GM19467 (cell line): ENCODE measurements at regions not wholly inside any gene's neighbourhood (a gene's known extent, or its start where the extent isn't known, plus 50 kb on each side); places are given as distances from the start of the nearest gene placed in this dataset.

ENCODE experiments used
- ATAC-seq: cut with Tn5 transposase; IDR thresholded peaks from one replicate; pipeline ENCODE4 v1.9.1; 2021; ENCODE audit warnings: mild to moderate bottlenecking, moderate library complexity; ENCODE audit not compliant: unreplicated experiment

DNA sequence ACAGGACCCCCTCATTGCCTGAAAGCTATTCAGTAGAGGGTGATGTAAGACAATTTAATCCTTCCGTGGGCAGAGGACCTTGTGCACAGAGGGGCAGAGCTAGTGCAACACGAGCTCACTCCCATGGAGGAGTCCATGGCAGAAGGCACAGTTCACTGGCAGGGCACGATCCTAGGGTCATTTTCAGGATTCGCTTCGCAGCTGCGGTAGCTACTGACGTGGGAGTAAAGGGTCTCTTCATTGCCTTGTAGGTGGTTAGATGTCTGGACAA lies 207.8 kb downstream of the FOXO1 start:
- no peak for ATAC-seq

DNA sequence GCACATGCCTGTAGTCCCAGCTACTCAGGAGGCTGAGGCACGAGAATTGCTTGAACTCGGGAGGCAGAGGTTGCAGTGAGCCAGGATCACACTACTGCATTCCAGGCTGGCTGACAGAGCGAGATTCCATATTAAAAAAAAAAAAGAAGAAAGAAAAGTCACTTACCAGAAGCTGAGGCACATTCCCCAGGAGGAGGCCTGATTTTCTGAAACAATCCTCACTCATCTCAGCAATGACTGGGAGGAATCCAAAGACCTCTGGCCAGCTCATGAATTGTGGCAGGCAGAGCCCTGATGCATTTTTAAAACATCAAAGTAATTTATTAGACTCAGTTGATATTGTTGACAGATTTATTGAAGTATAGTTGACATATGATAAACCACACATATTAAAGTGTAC lies 206.3 kb downstream of the FOXO1 start:
- ATAC-seq, result no peak

DNA sequence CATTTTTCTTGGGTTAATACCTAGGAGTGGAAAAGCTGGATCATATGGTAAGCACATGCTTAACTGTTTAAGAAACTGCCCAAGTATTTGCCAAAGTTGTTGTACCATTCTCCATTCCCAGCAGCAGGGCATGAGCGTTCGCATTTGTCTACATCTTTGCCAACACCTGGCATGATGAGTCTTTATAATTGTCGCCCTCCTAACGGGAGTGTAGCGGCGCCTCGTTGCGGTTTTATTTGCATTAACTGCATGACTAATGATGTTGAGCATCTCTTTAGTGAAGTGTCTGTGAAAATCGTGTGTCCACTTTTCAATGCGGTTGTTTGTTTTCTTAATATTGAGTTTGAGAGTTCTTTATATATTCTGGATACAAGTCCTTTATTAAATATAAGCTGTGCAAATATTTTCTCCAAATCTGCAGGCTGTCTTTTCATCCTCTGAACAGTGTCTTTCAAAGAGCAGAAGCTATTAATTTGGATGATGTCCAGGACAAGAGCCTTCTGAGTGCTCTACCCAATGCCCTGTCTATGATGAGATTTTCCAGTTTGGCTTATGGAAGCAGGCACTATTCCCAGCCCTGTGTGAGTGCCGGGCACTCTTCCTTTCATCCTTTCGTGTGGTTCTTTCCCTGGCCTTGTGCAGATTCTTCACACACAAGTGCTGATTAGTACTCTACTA lies 202.0 kb downstream of the FOXO1 start:
- no peak for ATAC-seq

DNA sequence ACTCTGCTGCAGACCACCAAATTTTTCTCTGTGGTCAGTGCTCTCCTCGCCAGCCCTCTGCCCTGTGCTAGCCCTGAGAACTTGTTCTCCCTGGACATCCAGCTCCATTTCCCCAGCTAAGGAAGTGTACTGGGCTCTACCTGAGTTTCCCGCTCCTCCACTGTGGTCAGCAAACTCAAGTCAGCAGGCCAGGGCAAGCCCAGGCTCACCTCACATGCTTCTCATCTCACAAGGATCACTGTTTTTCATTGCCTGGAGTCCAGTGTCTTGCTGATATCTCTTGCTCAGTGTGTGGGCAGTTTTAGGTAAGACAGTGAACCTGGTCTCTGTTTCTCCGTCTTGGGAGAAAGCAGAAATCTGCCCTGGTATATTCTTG lies 201.4 kb downstream of the FOXO1 start:
- no peak for ATAC-seq

DNA sequence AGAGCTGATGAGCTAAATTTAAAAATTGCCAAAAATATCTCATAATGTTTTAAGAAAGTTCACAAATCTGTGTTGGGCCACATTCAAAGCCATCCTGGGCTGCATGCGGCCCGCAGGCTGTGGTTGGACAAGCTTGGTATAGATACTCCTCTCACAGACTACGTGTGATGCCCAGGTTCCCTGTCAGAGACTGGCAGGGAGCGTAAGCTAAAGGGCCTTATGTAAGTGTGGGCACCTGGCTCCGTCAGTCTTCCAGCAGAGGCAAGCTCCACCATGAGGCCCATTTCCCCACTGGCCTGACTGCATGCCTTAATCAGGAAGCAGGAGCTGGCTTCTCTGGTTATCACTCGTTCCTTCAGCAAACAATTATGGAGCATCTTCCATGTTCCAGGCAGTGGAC lies 200.2 kb downstream of the FOXO1 start:
- no peak for ATAC-seq

DNA sequence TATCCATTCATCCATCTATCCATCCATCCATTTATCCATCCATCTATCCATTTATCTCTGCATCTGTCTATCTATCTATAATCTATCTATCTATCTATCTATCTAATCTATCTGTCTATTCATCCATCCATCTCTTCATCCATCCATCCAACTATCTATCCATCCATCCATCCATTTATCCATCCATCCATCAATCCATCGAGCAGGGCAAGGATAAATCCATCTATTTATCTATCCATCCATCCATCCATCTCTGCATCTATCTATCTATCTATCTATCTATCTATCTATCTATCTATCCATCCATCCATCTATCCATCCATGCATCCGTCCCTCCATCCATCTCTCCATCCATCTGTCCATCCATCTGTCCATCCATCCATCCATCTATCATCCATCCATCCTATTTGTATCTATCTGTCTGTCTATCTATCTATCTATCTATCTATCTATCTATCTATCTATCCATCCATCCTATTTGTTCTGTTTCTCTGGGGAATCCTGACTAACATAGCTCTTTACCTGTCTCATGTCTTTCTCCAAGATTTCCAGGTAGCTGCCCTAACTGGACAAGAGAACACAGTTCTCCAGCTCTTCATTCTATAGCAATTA lies 198.1 kb downstream of the FOXO1 start:
- no peak for ATAC-seq

DNA sequence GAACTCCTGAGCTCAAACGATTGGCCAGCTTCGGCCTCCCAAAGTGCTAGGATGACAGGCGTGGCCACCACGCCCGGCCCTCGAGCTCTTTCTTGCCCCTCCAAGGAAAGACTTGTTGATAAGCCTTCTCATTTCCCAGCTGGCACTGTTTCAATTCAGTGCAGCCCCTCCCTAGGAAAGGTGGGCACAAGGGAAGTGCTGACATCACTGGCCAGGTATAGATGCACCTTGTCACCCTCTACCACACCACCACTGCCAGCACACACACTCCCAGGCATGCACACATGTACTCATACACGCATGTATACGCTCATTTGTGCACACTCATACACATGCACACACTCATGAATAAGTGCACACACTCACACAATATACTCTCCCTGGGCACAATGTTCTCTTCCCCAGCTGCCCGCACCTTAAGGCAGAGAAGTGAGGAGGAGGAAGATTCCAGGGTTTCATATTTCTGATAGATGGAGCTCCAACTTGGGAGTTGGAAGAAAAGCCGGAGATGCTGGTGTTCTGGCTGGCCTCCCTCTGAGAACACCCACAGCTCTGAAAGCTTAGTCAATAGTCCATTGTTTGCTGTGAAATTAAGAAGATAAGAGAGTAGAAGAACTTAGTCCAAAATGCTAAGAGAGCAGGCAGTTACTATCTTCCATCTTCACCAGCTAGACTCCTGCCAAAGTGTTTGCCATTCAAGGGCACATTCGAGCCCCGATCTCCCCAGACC lies 196.7 kb downstream of the FOXO1 start:
- no peak for ATAC-seq

DNA sequence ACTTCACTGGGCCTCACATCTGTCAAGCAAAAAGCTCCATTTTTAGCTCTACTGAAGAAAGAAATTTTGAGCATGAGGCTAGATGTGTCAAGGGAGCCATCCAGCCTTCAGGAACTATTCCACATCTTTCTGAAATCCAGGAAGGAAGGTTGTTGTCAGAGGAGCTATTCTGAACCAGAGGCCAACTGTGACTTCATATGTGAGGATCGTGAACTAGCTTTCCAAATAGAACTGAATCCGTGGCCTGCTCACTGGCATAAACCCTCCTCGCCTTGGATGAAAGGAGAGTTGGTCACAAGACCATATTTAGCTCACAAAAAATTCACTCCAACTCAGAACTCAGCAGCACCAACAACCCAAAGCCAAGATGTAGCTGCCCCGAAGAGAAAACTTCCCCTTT lies 195.8 kb downstream of the FOXO1 start:
- ATAC-seq, result no peak

DNA sequence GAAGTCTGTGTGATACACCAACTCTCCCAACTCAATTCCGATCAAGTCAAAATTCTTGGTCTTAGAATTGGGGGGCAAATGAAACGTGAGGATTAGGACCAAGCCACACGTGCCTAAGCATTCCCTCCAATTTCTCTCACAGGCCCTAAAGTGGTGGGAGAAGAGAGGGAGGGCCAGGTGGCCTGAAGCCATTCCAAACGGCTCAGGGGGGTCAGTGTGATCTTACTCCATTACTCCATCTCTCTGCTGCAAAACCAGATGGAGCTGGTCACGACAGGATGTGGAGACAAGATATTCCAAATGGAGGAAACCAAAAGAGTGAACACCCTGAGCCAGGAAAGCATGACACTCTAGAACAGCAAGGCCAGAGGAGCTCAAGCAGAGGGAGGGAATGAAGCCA lies 195.4 kb downstream of the FOXO1 start:
- ATAC-seq, result no peak

DNA sequence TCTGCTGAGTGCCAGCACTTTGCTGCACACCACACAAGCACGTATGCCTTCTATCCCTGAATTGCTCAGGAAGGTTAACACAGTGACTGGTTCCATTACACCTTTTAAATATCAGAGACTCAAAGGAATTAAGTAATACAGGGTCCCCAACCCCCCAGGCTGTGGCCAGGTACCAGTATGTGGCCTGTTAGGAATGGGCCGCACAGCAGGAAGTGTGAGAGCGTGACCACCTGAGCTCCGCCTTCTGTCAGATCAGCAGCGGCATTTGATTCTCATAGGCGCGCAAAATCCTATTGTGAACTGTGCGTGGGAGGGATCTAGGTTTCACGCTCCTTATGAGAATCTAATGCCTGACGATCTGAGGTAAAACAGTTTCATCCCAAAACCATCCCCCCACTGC lies 194.5 kb downstream of the FOXO1 start:
- no peak for ATAC-seq

DNA sequence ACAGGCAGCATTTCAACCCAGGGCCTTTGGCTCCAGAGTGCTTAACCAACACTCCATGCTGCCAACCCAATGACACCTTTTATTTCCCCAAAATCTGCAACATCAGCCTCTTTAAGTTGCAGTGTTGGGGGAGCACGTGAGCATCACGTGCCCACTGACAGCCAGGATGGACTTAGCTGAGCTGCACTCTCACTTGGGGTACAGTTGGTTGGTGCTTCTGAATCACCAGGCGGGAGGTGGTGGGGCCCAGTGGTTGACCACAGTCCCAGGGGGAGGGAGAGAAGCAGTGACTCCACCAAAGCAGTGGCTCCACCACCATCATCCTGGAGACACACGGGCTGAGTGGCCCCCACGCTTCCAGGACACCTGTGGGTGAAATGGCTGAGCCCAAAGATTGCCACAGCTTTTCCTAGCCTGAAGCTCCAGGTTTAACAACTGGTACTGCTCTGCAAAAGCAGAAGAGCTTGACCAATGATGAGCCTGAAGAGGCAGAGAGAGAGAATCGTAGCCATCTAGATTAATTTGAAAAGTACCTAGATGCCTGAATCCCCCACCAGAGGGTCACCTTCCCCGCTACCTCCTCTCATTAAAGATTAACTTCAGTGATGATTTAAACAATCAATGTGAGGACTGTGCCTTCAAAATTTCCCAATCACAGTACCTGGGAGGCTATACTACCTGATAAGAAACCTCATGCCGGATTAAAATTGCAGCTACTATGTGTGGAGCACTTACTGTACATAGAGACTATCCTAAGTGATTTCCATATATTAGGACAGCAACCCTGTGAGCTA lies 193.8 kb downstream of the FOXO1 start:
- ATAC-seq, result no peak

DNA sequence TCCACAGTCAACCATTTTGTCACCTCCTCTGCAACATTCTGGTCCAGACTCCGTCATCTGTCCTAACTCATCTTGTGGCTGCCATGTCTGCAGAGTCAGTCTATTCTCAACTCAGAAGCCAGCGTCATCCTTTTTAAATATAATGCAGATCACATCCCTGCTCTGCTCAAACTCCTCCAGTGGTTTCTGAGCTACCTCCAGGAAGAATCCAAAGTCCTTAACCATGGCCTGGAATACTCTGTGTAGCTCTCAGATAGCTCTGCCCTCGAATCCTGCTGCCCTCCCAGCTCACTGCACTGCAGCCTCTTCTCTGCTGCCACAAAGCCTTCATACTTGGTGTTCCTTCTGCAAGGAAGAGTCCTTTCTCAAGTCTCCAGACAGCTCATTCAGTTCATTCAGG lies 190.8 kb downstream of the FOXO1 start:
- no peak for ATAC-seq

DNA sequence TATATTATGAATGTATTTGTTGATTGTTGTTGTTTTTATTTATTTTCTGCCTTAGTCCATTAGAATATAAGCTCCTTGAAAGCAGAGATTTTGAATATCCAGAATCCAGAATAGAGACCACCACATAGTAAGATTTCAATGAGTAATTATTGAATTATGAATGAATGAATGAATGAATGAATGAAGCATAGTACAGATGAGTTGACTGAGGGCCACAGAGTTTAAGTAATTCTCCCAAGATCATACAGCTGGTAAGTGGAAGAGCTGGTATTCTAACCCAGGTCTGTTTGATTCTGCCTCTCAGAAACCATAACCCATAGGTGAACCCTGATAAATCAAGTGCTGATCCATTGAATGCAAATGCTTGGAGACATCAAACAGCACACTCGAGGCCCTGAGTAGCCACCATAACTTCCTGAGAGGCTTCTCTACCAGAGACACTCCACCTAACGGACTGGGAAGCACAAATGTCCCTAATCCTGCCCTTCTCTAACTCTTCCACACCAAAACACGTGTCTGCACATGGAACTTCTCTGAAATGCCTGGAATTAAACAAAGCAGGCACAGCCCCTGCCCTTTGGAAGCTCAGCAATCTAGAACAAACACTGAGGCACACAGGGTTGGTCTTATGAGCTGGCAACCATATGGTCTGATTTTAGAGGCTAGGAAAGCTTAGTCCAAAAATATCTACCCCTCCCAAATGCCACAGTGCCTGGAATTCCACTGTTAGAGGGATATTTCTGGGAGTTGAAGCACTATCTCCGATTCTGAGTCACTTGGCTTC lies 190.1 kb downstream of the FOXO1 start:
- ATAC-seq, result no peak

DNA sequence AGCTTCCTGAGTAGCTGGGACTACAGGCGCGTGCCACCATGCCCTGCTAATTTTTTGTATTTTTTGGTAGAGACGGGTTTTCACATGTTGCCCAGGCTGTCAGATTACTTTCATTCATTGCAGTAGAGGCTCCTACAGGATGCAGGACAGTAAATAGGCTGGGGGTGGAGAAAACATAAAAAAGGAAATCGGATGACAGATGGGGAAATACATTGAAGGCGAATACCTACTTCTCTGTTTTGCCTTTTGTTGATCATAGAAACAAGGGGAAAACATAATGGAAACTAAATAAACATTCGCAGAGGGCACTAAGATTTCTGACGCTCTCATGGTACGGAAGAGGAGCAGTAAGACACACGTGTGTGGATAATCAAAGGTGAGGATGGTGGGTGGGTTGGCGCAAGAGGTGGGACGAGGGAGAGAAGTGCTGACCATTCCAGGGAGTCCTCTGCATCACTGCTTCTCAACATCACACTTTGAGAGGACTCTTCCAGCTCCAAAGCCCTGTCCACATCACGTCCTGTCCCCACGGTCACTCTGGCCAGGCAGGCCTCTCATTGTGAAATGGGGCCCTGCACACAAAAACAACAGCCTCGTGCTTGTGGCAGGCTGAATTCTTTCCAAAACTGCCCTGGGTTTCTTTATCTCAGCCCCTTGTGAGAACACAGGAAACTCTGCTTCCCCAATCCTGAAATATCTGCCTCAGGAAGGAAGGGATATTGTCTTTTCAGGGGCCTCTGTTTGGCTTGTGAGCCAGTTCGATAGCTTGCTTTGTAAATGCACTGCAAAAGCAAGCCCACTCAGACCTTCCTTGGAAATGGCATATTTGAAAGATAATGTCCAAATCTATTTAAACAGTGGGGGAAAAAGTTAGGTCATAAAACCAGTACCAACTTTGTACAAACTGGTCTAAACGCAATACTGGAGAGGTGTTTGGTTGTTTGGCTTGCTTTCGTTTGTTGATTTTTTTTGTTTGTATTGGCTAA lies 188.5 kb downstream of the FOXO1 start:
- no peak for ATAC-seq

DNA sequence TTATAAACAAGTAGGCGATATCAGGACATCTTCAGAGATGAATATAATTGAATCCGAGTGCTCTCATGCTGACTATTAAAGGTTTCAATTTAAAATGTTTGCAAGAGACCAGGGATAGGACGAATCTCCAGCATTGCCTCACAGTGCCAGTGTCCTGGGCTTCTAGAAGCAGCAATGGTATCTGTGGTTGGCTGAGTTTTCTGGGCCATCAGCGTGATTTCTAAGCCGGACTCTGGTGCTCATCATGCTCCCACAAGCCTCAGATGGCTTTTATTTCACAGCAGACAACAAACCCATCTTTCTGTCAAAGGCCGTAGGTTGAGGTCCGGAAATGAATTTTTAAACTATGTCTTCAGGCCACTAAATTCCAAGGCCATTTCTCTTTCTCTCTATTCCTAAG lies 187.7 kb downstream of the FOXO1 start:
- no peak for ATAC-seq

DNA sequence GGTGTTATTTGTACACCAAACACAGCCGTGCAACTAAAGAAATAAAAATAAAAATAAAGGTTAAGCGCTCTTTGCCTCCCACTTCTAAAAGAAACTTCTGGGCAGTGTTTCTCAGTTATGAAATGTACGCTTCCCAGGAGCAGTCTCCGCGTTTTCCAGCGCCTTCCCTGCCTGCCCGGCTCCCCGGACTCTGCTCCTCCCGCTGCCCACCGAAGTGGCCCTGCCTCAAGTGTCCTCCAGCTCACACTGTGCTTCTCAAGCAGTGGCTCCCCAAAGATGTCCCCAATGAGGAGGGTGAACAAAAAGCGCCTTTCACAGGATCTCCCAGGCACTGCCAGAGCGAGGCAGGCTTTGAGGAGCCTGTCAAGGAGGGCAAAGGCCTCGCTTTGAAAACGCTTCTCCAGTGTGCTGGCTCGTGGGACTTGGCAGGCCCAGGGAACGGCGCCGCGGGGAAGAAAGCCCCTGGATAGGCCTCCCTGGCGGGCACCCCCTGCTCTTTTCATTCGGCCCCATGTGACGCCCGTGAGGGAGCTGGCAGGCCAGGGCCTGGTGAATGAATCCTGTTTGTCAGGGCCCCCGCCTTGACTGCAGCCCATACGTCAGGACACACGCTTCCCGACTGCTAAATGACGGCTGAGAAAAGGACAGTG lies 187.1 kb downstream of the FOXO1 start:
- ATAC-seq, result no peak

DNA sequence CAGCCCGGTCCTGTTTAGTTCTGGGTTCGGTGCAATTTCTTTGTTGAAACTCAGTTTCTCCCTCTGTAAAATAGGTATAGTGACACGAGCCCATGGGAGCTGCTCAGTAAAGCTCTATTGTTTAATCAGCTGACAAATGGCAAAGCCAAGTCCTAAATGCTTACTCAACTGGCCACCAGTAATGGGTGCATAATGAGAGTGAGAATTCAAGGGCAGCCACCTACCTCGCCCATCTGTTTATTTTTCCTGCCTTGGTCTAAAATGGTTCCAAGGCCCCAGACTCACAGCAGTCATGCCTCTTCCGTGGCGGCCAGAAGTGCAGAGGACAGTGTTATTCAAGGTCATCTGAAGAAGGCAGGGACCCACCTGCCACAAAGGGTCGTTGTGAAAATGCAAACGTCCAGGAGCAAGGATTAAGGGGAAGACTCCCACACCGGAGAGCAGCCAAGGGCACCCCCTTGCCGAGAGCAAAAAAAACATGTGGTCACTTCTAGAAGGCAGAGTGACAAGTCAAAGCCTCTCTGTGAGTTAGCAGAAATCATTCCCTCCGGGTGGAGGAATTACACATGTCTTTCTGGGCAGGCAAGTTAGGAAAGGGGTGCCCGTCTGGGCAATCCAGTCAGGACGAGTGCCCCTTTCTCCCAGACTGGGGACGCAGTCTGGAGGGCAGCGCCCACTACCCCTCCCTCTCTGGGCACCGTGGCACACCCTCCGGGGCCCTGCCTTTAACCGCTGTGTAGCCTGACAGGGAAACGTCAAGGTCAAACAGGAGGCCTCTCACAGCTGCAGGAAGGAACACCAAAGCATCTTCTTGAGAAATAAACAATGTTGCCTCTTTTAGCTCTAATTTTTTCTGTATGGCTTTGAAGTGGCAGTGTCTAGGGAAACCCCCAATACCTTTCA lies 186.2 kb downstream of the FOXO1 start:
- no peak for ATAC-seq

DNA sequence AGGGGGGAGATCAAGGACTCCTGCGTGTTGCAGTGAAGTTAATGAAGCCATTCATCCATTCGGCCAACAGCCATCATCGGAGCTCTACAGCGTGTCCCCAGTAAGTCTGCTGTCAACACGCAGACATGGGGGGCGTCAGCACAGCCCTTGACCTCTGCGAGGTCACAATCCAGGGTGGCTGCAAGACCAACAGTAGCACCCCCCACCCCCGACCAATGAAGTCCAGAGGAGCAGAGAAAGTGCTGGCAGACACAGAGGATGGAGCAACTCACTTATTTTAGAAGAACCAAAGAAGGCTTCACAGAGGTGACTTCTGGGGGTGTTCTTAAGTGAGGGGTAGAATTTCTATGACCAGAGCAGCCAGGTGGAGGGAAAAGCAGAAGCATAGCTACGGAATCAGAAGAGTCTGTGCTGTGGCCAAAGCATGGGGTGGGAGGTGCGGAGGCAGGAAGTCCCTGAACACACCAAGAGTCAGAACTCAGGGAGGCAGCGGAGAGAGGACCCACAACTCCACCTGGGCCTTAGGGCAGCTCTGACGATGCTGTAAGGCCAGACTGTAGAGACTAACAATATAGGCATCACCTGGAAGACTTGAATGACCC lies 185.4 kb downstream of the FOXO1 start:
- ATAC-seq, result no peak
